Spleen (tissue), 11 donors: ENCODE measurements at regions not wholly inside any gene's neighbourhood (a gene's known extent, or its start where the extent isn't known, plus 50 kb on each side); places are given as distances from the start of the nearest gene placed in this dataset.

ENCODE experiments used
- DNase-seq: peaks from one replicate; pipeline ENCODE4 v3.0.0-alpha.2; 2020
- H3K27ac ChIP-seq, 8 donors: fragments of 200-600 bp; sonication (generic) in 7 of 8; 1 replicate in 4 of 8; 2 replicates in 4 of 8; pipeline versions ENCODE4 v1.5.0 to v1.8.0; 2016 to 2021; ENCODE audit warnings: inconsistent platforms in 4 of 8, mild to moderate bottlenecking in 4 of 8, moderate library complexity in 1 of 8
- H3K27me3 ChIP-seq, 7 donors: fragments of 200-600 bp; sonication (generic) in 6 of 7; replicated peaks in 1 of 7; 1 replicate in 4 of 7; 2 replicates in 3 of 7; pipeline versions ENCODE4 v1.5.0 to v1.8.0; 2016 to 2021; ENCODE audit warnings: inconsistent platforms in 3 of 7, mild to moderate bottlenecking in 1 of 7
- H3K36me3 ChIP-seq, 6 donors: fragments of 200-600 bp; sonication (generic) in 5 of 6; 1 replicate in 4 of 6; 2 replicates in 2 of 6; pipeline versions ENCODE4 v1.5.0 to v1.8.0; 2016 to 2021; ENCODE audit warnings: inconsistent platforms in 2 of 6
- H3K4me1 ChIP-seq, 6 donors: fragments of 200-600 bp; sonication (generic) in 5 of 6; 1 replicate in 3 of 6; 2 replicates in 3 of 6; pipeline versions ENCODE4 v1.5.0 to v1.8.0; 2016 to 2021; ENCODE audit warnings: inconsistent platforms in 3 of 6
- H3K4me3 ChIP-seq, 8 donors: fragments of 200-600 bp; sonication (generic) in 7 of 8; 1 replicate in 4 of 8; 2 replicates in 4 of 8; pipeline versions ENCODE4 v1.5.0 to v1.8.0; 2016 to 2021; ENCODE audit warnings: inconsistent platforms in 4 of 8, mild to moderate bottlenecking in 4 of 8, moderate library complexity in 2 of 8
- H3K9me3 ChIP-seq, 8 donors: fragments of 200-600 bp; sonication (generic) in 7 of 8; 1 replicate in 4 of 8; 2 replicates in 4 of 8; pipeline versions ENCODE4 v1.5.0 to v1.8.0; 2016 to 2021; ENCODE audit warnings: inconsistent platforms in 4 of 8
- CTCF ChIP-seq, 11 experiments: fragments of 200-600 bp in 7 of 11; fragments of 450-650 bp in 4 of 11; sonication (generic) in 4 of 11; IDR thresholded peaks in 8 of 11; conservative IDR thresholded peaks in 3 of 11; 1 replicate in 7 of 11; 2 replicates in 4 of 11; pipeline versions ENCODE4 v1.4.0 to v1.8.0; 2016 to 2021; ENCODE audit warnings: antibody characterized with exemption in 11 of 11, inconsistent platforms in 4 of 11, mild to moderate bottlenecking in 1 of 11
- POLR2A ChIP-seq, 3 donors: fragments of 450-650 bp; IDR thresholded peaks; one replicate each; pipeline ENCODE4 v1.5.1; 2017; ENCODE audit warnings: antibody characterized with exemption in 3 of 3, mild to moderate bottlenecking in 1 of 3
- POLR2AphosphoS5 ChIP-seq, 3 donors: sonication (generic); formaldehyde crosslinking; IDR thresholded peaks; one replicate each; pipeline ENCODE4 v1.5.1; 2017; ENCODE audit warnings: antibody characterized with exemption in 3 of 3
- WGBS, 5 donors: extraction: QIAGEN DNeasy Blood & Tissue Kit in 3 of 5; methylation state at CpG; one replicate each; pipeline versions ENCODE4 v1.1.5 to v1.1.7; 2013 to 2018; 5-methylcytosine and 5-hydroxymethylcytosine counted together
- intact Hi-C: fragments of 100-400 bp; cut with DNase I; formaldehyde crosslinking; loops from one replicate; pipeline ENCODE4 v1.15.0; 2023; ENCODE audit warnings: low total_unique reads
- donor health status: healthy with polysubstance abuse.
- donor health status: DM: no; HTN: no; CAD: no; lungs with moderate emphysema.
- donor health status: DM: no; HTN: no; CAD: no.
- donor health status: Bipolar disorder and iron deficiency.
- donor health status: healthy.
- donor health status: DM: no; HTN: no; CAD: no.
- donor health status: DM: yes; HTN: yes; CAD: no.

GRCh38 chr14:83923842-83924241, 1606.1 kb upstream of the FLRT2 start:
- no peak for DNase-seq
- no peaks in the 10 kb centered on the region for H3K4me1 ChIP-seq
- H3K27me3 ChIP-seq, result no peaks in the 10 kb centered on the region
- H3K36me3 ChIP-seq, result no peaks in the 10 kb centered on the region
- 84 to 98% (median 87%) methylated on average over 4 of the region's 4 CpGs for WGBS, 5 donors
- H3K4me3 ChIP-seq, result no peak overlapping the region
- peaks cover 0 to 34% (median 11%) of the 10 kb centered on the region in 8 donors for H3K9me3 ChIP-seq
- TF ChIP-seq POLR2AphosphoS5 (IDR thresholded peaks at IDR 0.05), result no peak
- no peak for TF ChIP-seq POLR2A (IDR thresholded peaks at IDR 0.05)
- no peak for TF ChIP-seq CTCF (IDR thresholded peaks at IDR 0.05 in 8 of 11, conservative IDR thresholded peaks at IDR 0.05 in 3 of 11)
- intact Hi-C loops, result no loop called here
- H3K27ac ChIP-seq, result no peak overlapping the region

- no peak overlapping the region for H3K27ac ChIP-seq
- intact Hi-C loops, result no loop called here
- no peak overlapping the region for H3K4me3 ChIP-seq
- H3K27me3 ChIP-seq, result no peaks in the 10 kb centered on the region
- H3K9me3 ChIP-seq, result peaks cover 0 to 34% (median 13%) of the 10 kb centered on the region in 8 donors
- WGBS, 5 donors, result 72 to 91% (median 80%) methylated on average over 3 of the region's 3 CpGs
- DNase-seq, result no peak
- H3K4me1 ChIP-seq, result no peaks in the 10 kb centered on the region
- H3K36me3 ChIP-seq, result no peaks in the 10 kb centered on the region
- TF ChIP-seq POLR2A (IDR thresholded peaks at IDR 0.05) (no peak), CTCF (IDR thresholded peaks at IDR 0.05 in 8 of 11, conservative IDR thresholded peaks at IDR 0.05 in 3 of 11) (no peak), POLR2AphosphoS5 (IDR thresholded peaks at IDR 0.05) (no peak)
Measured at GRCh38 chr14:83924259-83924658, 1605.7 kb upstream of the FLRT2 start.

GRCh38 chr14:83940253-83940652, 1589.7 kb upstream of the FLRT2 start:
- no peak for DNase-seq
- TF ChIP-seq POLR2A (IDR thresholded peaks at IDR 0.05) (no peak), CTCF (IDR thresholded peaks at IDR 0.05 in 8 of 11, conservative IDR thresholded peaks at IDR 0.05 in 3 of 11) (no peak), POLR2AphosphoS5 (IDR thresholded peaks at IDR 0.05) (no peak)
- 84 to 93% (median 85%) methylated on average over 2 of the region's 2 CpGs for WGBS, 5 donors
- no peaks in the 10 kb centered on the region for H3K27me3 ChIP-seq
- H3K27ac ChIP-seq, result no peak overlapping the region
- intact Hi-C loops, result no loop called here
- no peaks in the 10 kb centered on the region for H3K36me3 ChIP-seq
- no peak overlapping the region for H3K4me3 ChIP-seq
- H3K9me3 ChIP-seq, result peaks cover 0 to 30% (median 17%) of the 10 kb centered on the region in 8 donors
- no peaks in the 10 kb centered on the region for H3K4me1 ChIP-seq

- intact Hi-C loops, result no loop called here
- Histone ChIP-seq H3K36me3 (no peaks in the 10 kb centered on the region), H3K27me3 (no peaks in the 10 kb centered on the region), H3K4me3 (no peak overlapping the region), H3K4me1 (no peaks in the 10 kb centered on the region), H3K27ac (no peak overlapping the region), H3K9me3 (peaks cover 0 to 50% (median 14%) of the 10 kb centered on the region in 8 donors)
- DNase-seq, result no peak
- no peak for TF ChIP-seq CTCF (IDR thresholded peaks at IDR 0.05 in 8 of 11, conservative IDR thresholded peaks at IDR 0.05 in 3 of 11)
- TF ChIP-seq POLR2AphosphoS5 (IDR thresholded peaks at IDR 0.05), result no peak
- no peak for TF ChIP-seq POLR2A (IDR thresholded peaks at IDR 0.05)
- WGBS, 5 donors, result 81 to 98% (median 88%) methylated on average over 1 of the region's 1 CpG
Measured at GRCh38 chr14:83958359-83958758, 1571.6 kb upstream of the FLRT2 start.
